ENCODE measurements at regions not wholly inside any gene's neighbourhood (a gene's known extent, or its start where the extent isn't known, plus 50 kb on each side); places are given as distances from the start of the nearest gene placed in this dataset.
"Not testable (repeated sequence)": the region's sequence is repeated elsewhere in the genome, so short reads cannot be mapped to it uniquely, and the experiment has no call there.

GRCh38 chr2:180258579-180258978 is 251.5 kb upstream of the CWC22 start:
- no peak for DNase-seq

GRCh38 chr2:180258041-180258537 is 251.0 kb upstream of the CWC22 start:
- DNase-seq: no peak

- no peak for DNase-seq
Measured at GRCh38 chr2:180257247-180257646, 250.2 kb upstream of the CWC22 start.

GRCh38 chr2:180255981-180256380 is 248.9 kb upstream of the CWC22 start:
- no peak for DNase-seq

GRCh38 chr2:180254872-180255271 is 247.8 kb upstream of the CWC22 start:
- DNase-seq: no peak

- no peak for DNase-seq
Measured at GRCh38 chr2:180247658-180248057, 240.6 kb upstream of the CWC22 start.

- no peak for DNase-seq
Measured at GRCh38 chr2:180246268-180246667, 239.2 kb upstream of the CWC22 start.

GRCh38 chr2:180240774-180241173 is 233.7 kb upstream of the CWC22 start:
- no peak for DNase-seq

GRCh38 chr2:180238729-180239128 is 231.6 kb upstream of the CWC22 start:
- DNase-seq: no peak

GRCh38 chr2:180236061-180236460 is 229.0 kb upstream of the CWC22 start:
- not testable (repeated sequence) for DNase-seq

- not testable (repeated sequence) for DNase-seq
Measured at GRCh38 chr2:180235506-180235905, 228.4 kb upstream of the CWC22 start.

GRCh38 chr2:180234991-180235390 is 227.9 kb upstream of the CWC22 start:
- DNase-seq: not testable (repeated sequence)

GRCh38 chr2:180231015-180231414 is 223.9 kb upstream of the CWC22 start:
- no peak for DNase-seq

- no peak for DNase-seq
Measured at GRCh38 chr2:180227461-180227860, 220.4 kb upstream of the CWC22 start.

GRCh38 chr2:180225118-180225517 is 218.0 kb upstream of the CWC22 start:
- DNase-seq: no peak

GRCh38 chr2:180222644-180223043 is 215.5 kb upstream of the CWC22 start:
- no peak for DNase-seq

- DNase-seq: no peak
Measured at GRCh38 chr2:180219491-180219890, 212.4 kb upstream of the CWC22 start.

- no peak for DNase-seq
Measured at GRCh38 chr2:180208841-180209240, 201.7 kb upstream of the CWC22 start.

GRCh38 chr2:180205621-180206235 is 198.6 kb upstream of the CWC22 start:
- no peak for DNase-seq

GRCh38 chr2:180203972-180204371 is 196.9 kb upstream of the CWC22 start:
- no peak for DNase-seq

- DNase-seq: no peak
Measured at GRCh38 chr2:180202467-180202951, 195.4 kb upstream of the CWC22 start.

GRCh38 chr2:180196419-180196977 is 189.4 kb upstream of the CWC22 start:
- no peak for DNase-seq

- no peak for DNase-seq
Measured at GRCh38 chr2:180195847-180196246, 188.8 kb upstream of the CWC22 start.

- DNase-seq: no peak
Measured at GRCh38 chr2:180191432-180192124, 184.5 kb upstream of the CWC22 start.

All from activated CD8-positive, alpha-beta memory T cell treated with anti-CD3 and anti-CD28 coated beads, Interleukin-2, amount 50 U/mL, for 48 hours (primary cell).